ENCODE measurements at regions not wholly inside any gene's neighbourhood (a gene's known extent, or its start where the extent isn't known, plus 50 kb on each side); places are given as distances from the start of the nearest gene placed in this dataset.

GRCh38 chr11:134785660-134786284 is 373.7 kb upstream of the B3GAT1 start:
- ChIA-PET POLR2A (no interaction called here), CTCF (no interaction called here)
- no peaks in the 10 kb centered on the region for H3K36me3 Mint-ChIP-seq
- H3K27me3 Mint-ChIP-seq = peaks cover 0 to 38% (median 28%) of the 10 kb centered on the region in 5 donors
- DNase-seq = no peak
- no peaks in the 10 kb centered on the region for H3K36me3 ChIP-seq (ENCODE audit: control insufficient read depth in 2 of 3, insufficient read depth in 3 of 3, low read length in 3 of 3)
- H3K4me1 ChIP-seq (ENCODE audit: control insufficient read depth in 2 of 2, insufficient read depth in 2 of 2, low read length in 2 of 2) = no peaks in the 10 kb centered on the region
- no peak overlapping the region for H3K27ac ChIP-seq (ENCODE audit: low read depth, low read length)
- no peak overlapping the region for H3K27ac Mint-ChIP-seq
- peaks cover 0 to 4% (median 0%) of the 10 kb centered on the region in 11 donors for H3K9me3 Mint-ChIP-seq
- no peak overlapping the region for H3K4me3 ChIP-seq (ENCODE audit: low read length)
- H3K4me3 Mint-ChIP-seq = no peak overlapping the region
- intact Hi-C loops (cut with micrococcal nuclease) = no loop called here
- H3K4me1 Mint-ChIP-seq = no peaks in the 10 kb centered on the region
- ATAC-seq = no peak
- H3K9me3 ChIP-seq (ENCODE audit: control insufficient read depth in 2 of 3, low read length in 3 of 3) = no peaks in the 10 kb centered on the region
- no peaks in the 10 kb centered on the region for H3K27me3 ChIP-seq (ENCODE audit: control insufficient read depth in 2 of 2, insufficient read depth in 2 of 2, low read length in 2 of 2)

DNA sequence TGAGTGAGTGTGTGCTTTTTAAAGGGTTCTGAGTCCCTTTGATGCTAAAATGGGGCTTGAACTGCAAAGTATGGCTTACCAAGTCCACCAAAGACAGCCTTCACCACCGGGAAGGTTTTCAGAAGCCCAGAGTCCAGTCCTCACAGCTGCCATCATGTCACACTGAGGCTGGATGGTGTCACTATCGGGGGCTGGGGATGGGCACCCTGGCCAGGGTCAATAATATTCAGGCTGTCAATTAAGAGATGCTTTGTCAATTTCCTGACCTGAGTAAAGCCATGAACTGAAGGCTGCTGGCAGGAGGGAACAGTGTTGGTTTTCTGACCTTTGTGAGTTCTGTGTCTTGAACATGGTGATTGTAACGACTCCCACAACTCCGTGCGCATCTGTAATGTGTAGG is 373.0 kb upstream of the B3GAT1 start:
- ChIA-PET CTCF (no interaction called here), POLR2A (interaction anchor here (0.6 kb wide), 1 partner anchor 72 kb away, joined by 3 read pairs; no protein-coding TSS in a partner anchor)
- H3K27me3 ChIP-seq (ENCODE audit: control insufficient read depth in 2 of 2, insufficient read depth in 2 of 2, low read length in 2 of 2) = no peaks in the 10 kb centered on the region
- no peaks in the 10 kb centered on the region for H3K36me3 Mint-ChIP-seq
- no peaks in the 10 kb centered on the region for H3K4me1 Mint-ChIP-seq
- H3K27ac ChIP-seq (ENCODE audit: low read depth, low read length) = no peak overlapping the region
- no peaks in the 10 kb centered on the region for H3K9me3 ChIP-seq (ENCODE audit: control insufficient read depth in 2 of 3, low read length in 3 of 3)
- no peak overlapping the region for H3K27ac Mint-ChIP-seq
- intact Hi-C loops (cut with micrococcal nuclease) = no loop called here
- H3K36me3 ChIP-seq (ENCODE audit: control insufficient read depth in 2 of 3, insufficient read depth in 3 of 3, low read length in 3 of 3) = no peaks in the 10 kb centered on the region
- H3K4me3 Mint-ChIP-seq = no peak overlapping the region
- H3K9me3 Mint-ChIP-seq = peaks cover 0 to 4% (median 0%) of the 10 kb centered on the region in 11 donors
- H3K27me3 Mint-ChIP-seq = peaks cover 0 to 36% (median 31%) of the 10 kb centered on the region in 5 donors
- ATAC-seq (no peak), DNase-seq (no peak)
- H3K4me3 ChIP-seq (ENCODE audit: low read length) = no peak overlapping the region
- no peaks in the 10 kb centered on the region for H3K4me1 ChIP-seq (ENCODE audit: control insufficient read depth in 2 of 2, insufficient read depth in 2 of 2, low read length in 2 of 2)

GRCh38 chr11:134784568-134784967 is 372.5 kb upstream of the B3GAT1 start:
- CTCF ChIA-PET = no interaction called here
- Histone ChIP-seq H3K27me3 (ENCODE audit: control insufficient read depth in 2 of 2, insufficient read depth in 2 of 2, low read length in 2 of 2) (no peaks in the 10 kb centered on the region), H3K36me3 (ENCODE audit: control insufficient read depth in 2 of 3, insufficient read depth in 3 of 3, low read length in 3 of 3) (no peaks in the 10 kb centered on the region), H3K4me3 (ENCODE audit: low read length) (no peak overlapping the region), H3K9me3 (ENCODE audit: control insufficient read depth in 2 of 3, low read length in 3 of 3) (no peaks in the 10 kb centered on the region), H3K4me1 (ENCODE audit: control insufficient read depth in 2 of 2, insufficient read depth in 2 of 2, low read length in 2 of 2) (no peaks in the 10 kb centered on the region), H3K27ac (ENCODE audit: low read depth, low read length) (no peak overlapping the region)
- intact Hi-C loops (cut with micrococcal nuclease) = no loop called here
- Mint-ChIP-seq H3K27me3 (peaks cover 0 to 37% (median 32%) of the 10 kb centered on the region in 5 donors), H3K9me3 (peaks cover 0 to 5% (median 0%) of the 10 kb centered on the region in 11 donors), H3K4me3 (no peak overlapping the region), H3K36me3 (no peaks in the 10 kb centered on the region), H3K4me1 (no peaks in the 10 kb centered on the region), H3K27ac (no peak overlapping the region)
- POLR2A ChIA-PET = interaction anchor here (0.6 kb wide), 1 partner anchor 71 kb away, joined by 3 read pairs; no protein-coding TSS in a partner anchor
- ATAC-seq (no peak), DNase-seq (no peak)

GRCh38 chr11:134784046-134784445 is 372.0 kb upstream of the B3GAT1 start:
- ChIA-PET CTCF (no interaction called here), POLR2A (no interaction called here)
- Mint-ChIP-seq H3K9me3 (peaks cover 0 to 7% (median 0%) of the 10 kb centered on the region in 11 donors), H3K4me1 (no peaks in the 10 kb centered on the region), H3K36me3 (no peaks in the 10 kb centered on the region), H3K4me3 (no peak overlapping the region), H3K27me3 (peaks cover 0 to 41% (median 35%) of the 10 kb centered on the region in 5 donors), H3K27ac (no peak overlapping the region)
- Histone ChIP-seq H3K36me3 (ENCODE audit: control insufficient read depth in 2 of 3, insufficient read depth in 3 of 3, low read length in 3 of 3) (no peaks in the 10 kb centered on the region), H3K4me3 (ENCODE audit: low read length) (no peak overlapping the region), H3K4me1 (ENCODE audit: control insufficient read depth in 2 of 2, insufficient read depth in 2 of 2, low read length in 2 of 2) (no peaks in the 10 kb centered on the region), H3K9me3 (ENCODE audit: control insufficient read depth in 2 of 3, low read length in 3 of 3) (no peaks in the 10 kb centered on the region), H3K27ac (ENCODE audit: low read depth, low read length) (no peak overlapping the region), H3K27me3 (ENCODE audit: control insufficient read depth in 2 of 2, insufficient read depth in 2 of 2, low read length in 2 of 2) (no peaks in the 10 kb centered on the region)
- ATAC-seq = no peak
- intact Hi-C loops (cut with micrococcal nuclease) = no loop called here
- no peak for DNase-seq

GRCh38 chr11:134783234-134783633 is 371.2 kb upstream of the B3GAT1 start:
- Mint-ChIP-seq H3K36me3 (no peaks in the 10 kb centered on the region), H3K27me3 (peaks cover 0 to 41% (median 35%) of the 10 kb centered on the region in 5 donors), H3K9me3 (peaks cover 0 to 7% (median 0%) of the 10 kb centered on the region in 11 donors), H3K4me3 (no peak overlapping the region), H3K4me1 (no peaks in the 10 kb centered on the region), H3K27ac (no peak overlapping the region)
- Histone ChIP-seq H3K36me3 (ENCODE audit: control insufficient read depth in 2 of 3, insufficient read depth in 3 of 3, low read length in 3 of 3) (no peaks in the 10 kb centered on the region), H3K4me1 (ENCODE audit: control insufficient read depth in 2 of 2, insufficient read depth in 2 of 2, low read length in 2 of 2) (no peaks in the 10 kb centered on the region), H3K9me3 (ENCODE audit: control insufficient read depth in 2 of 3, low read length in 3 of 3) (no peaks in the 10 kb centered on the region), H3K27me3 (ENCODE audit: control insufficient read depth in 2 of 2, insufficient read depth in 2 of 2, low read length in 2 of 2) (no peaks in the 10 kb centered on the region), H3K4me3 (ENCODE audit: low read length) (no peak overlapping the region), H3K27ac (ENCODE audit: low read depth, low read length) (no peak overlapping the region)
- POLR2A ChIA-PET = no interaction called here
- no peak for DNase-seq
- CTCF ChIA-PET = no interaction called here
- intact Hi-C loops (cut with micrococcal nuclease) = no loop called here
- ATAC-seq = no peak

- no peak for DNase-seq
- POLR2A ChIA-PET = no interaction called here
- Mint-ChIP-seq H3K9me3 (peaks cover 0 to 7% (median 0%) of the 10 kb centered on the region in 11 donors), H3K4me1 (no peaks in the 10 kb centered on the region), H3K27me3 (peaks cover under 1 to 37% (median 30%) of the 10 kb centered on the region in 5 donors), H3K27ac (no peak overlapping the region), H3K4me3 (no peak overlapping the region), H3K36me3 (no peaks in the 10 kb centered on the region)
- intact Hi-C loops (cut with micrococcal nuclease) = no loop called here
- CTCF ChIA-PET = no interaction called here
- no peaks in the 10 kb centered on the region for H3K36me3 ChIP-seq (ENCODE audit: control insufficient read depth in 2 of 3, insufficient read depth in 3 of 3, low read length in 3 of 3)
- H3K9me3 ChIP-seq (ENCODE audit: control insufficient read depth in 2 of 3, low read length in 3 of 3) = no peaks in the 10 kb centered on the region
- no peak overlapping the region for H3K4me3 ChIP-seq (ENCODE audit: low read length)
- no peaks in the 10 kb centered on the region for H3K27me3 ChIP-seq (ENCODE audit: control insufficient read depth in 2 of 2, insufficient read depth in 2 of 2, low read length in 2 of 2)
- no peaks in the 10 kb centered on the region for H3K4me1 ChIP-seq (ENCODE audit: control insufficient read depth in 2 of 2, insufficient read depth in 2 of 2, low read length in 2 of 2)
- ATAC-seq = no peak
- H3K27ac ChIP-seq (ENCODE audit: low read depth, low read length) = no peak overlapping the region
These were observed 369.4 kb upstream of the B3GAT1 start for GRCh38 chr11:134781380-134781866.

GRCh38 chr11:134780486-134781147 is 368.6 kb upstream of the B3GAT1 start:
- Histone ChIP-seq H3K9me3 (ENCODE audit: control insufficient read depth in 2 of 3, low read length in 3 of 3) (no peaks in the 10 kb centered on the region), H3K27ac (ENCODE audit: low read depth, low read length) (no peak overlapping the region), H3K4me1 (ENCODE audit: control insufficient read depth in 2 of 2, insufficient read depth in 2 of 2, low read length in 2 of 2) (no peaks in the 10 kb centered on the region), H3K27me3 (ENCODE audit: control insufficient read depth in 2 of 2, insufficient read depth in 2 of 2, low read length in 2 of 2) (peaks cover 0 to 3% of the 10 kb centered on the region in 2 donors), H3K4me3 (ENCODE audit: low read length) (no peak overlapping the region), H3K36me3 (ENCODE audit: control insufficient read depth in 2 of 3, insufficient read depth in 3 of 3, low read length in 3 of 3) (no peaks in the 10 kb centered on the region)
- Mint-ChIP-seq H3K9me3 (peaks cover 0 to 7% (median 0%) of the 10 kb centered on the region in 11 donors), H3K27ac (no peak overlapping the region), H3K4me1 (no peaks in the 10 kb centered on the region), H3K27me3 (peaks cover 2 to 37% (median 29%) of the 10 kb centered on the region in 5 donors), H3K4me3 (no peak overlapping the region), H3K36me3 (no peaks in the 10 kb centered on the region)
- no peak for ATAC-seq
- DNase-seq = no peak
- intact Hi-C loops (cut with micrococcal nuclease) = no loop called here
- ChIA-PET CTCF (no interaction called here), POLR2A (no interaction called here)

Measured in naive thymus-derived CD4-positive, alpha-beta T cell (primary cell).